ENCODE measurements at regions not wholly inside any gene's neighbourhood (a gene's known extent, or its start where the extent isn't known, plus 50 kb on each side); places are given as distances from the start of the nearest gene placed in this dataset.

DNA sequence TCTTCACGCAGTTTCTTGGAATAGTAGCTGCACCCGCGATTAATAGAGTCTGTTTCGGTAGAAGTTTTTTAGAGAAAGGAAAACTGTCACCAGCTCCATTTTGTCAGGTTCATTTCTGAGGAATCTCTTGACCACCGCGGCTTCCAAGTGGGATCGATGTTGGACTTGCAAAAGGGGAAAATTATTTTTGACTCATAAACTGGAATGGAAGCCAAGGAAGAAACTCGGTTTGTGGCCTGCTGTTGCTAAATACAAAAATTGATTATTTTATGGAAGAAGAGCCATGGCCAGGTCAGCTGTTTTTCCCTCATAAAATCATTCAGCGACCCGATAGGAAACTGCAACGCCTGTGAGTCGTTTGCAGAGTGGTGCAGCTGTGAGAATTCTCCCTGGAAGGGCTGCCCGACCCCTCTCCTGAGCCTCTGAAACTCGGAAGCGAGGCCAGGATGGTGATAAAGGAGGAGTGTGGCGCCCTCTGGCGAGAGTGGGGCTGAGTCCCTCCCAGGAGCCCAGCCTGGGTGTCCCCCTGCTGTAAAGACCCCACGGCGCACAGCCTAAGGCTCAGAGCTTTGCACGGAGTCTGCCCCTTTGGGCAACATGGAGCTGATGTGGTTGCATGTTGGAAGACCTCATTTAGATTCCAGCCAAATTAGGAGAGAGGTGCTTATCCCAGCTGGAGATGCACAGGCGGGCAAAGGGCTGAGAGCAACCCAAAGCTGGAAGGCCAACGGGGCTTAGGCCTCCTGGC lies 83.6 kb upstream of the SLC25A33 start (continued):
- TF ChIP-seq, protein P1, sequence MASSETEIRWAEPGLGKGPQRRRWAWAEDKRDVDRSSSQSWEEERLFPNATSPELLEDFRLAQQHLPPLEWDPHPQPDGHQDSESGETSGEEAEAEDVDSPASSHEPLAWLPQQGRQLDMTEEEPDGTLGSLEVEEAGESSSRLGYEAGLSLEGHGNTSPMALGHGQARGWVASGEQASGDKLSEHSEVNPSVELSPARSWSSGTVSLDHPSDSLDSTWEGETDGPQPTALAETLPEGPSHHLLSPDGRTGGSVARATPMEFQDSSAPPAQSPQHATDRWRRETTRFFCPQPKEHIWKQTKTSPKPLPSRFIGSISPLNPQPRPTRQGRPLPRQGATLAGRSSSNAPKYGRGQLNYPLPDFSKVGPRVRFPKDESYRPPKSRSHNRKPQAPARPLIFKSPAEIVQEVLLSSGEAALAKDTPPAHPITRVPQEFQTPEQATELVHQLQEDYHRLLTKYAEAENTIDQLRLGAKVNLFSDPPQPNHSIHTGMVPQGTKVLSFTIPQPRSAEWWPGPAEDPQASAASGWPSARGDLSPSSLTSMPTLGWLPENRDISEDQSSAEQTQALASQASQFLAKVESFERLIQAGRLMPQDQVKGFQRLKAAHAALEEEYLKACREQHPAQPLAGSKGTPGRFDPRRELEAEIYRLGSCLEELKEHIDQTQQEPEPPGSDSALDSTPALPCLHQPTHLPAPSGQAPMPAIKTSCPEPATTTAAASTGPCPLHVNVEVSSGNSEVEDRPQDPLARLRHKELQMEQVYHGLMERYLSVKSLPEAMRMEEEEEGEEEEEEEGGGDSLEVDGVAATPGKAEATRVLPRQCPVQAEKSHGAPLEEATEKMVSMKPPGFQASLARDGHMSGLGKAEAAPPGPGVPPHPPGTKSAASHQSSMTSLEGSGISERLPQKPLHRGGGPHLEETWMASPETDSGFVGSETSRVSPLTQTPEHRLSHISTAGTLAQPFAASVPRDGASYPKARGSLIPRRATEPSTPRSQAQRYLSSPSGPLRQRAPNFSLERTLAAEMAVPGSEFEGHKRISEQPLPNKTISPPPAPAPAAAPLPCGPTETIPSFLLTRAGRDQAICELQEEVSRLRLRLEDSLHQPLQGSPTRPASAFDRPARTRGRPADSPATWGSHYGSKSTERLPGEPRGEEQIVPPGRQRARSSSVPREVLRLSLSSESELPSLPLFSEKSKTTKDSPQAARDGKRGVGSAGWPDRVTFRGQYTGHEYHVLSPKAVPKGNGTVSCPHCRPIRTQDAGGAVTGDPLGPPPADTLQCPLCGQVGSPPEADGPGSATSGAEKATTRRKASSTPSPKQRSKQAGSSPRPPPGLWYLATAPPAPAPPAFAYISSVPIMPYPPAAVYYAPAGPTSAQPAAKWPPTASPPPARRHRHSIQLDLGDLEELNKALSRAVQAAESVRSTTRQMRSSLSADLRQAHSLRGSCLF (CRISPR knock-in tag; IDR thresholded peaks at IDR 0.05; ENCODE audit: borderline replicate concordance) = no peak
- TF ChIP-seq, protein P2, sequence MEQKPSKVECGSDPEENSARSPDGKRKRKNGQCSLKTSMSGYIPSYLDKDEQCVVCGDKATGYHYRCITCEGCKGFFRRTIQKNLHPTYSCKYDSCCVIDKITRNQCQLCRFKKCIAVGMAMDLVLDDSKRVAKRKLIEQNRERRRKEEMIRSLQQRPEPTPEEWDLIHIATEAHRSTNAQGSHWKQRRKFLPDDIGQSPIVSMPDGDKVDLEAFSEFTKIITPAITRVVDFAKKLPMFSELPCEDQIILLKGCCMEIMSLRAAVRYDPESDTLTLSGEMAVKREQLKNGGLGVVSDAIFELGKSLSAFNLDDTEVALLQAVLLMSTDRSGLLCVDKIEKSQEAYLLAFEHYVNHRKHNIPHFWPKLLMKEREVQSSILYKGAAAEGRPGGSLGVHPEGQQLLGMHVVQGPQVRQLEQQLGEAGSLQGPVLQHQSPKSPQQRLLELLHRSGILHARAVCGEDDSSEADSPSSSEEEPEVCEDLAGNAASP (CRISPR knock-in tag; IDR thresholded peaks at IDR 0.05; ENCODE audit: borderline replicate concordance) = peak; percentile 36; the same call in 1 of the 2 replicates
- TF ChIP-seq, protein P3, sequence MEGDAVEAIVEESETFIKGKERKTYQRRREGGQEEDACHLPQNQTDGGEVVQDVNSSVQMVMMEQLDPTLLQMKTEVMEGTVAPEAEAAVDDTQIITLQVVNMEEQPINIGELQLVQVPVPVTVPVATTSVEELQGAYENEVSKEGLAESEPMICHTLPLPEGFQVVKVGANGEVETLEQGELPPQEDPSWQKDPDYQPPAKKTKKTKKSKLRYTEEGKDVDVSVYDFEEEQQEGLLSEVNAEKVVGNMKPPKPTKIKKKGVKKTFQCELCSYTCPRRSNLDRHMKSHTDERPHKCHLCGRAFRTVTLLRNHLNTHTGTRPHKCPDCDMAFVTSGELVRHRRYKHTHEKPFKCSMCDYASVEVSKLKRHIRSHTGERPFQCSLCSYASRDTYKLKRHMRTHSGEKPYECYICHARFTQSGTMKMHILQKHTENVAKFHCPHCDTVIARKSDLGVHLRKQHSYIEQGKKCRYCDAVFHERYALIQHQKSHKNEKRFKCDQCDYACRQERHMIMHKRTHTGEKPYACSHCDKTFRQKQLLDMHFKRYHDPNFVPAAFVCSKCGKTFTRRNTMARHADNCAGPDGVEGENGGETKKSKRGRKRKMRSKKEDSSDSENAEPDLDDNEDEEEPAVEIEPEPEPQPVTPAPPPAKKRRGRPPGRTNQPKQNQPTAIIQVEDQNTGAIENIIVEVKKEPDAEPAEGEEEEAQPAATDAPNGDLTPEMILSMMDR (CRISPR knock-in tag; IDR thresholded peaks at IDR 0.05) = peak; percentile 94
- TF ChIP-seq, protein P4, sequence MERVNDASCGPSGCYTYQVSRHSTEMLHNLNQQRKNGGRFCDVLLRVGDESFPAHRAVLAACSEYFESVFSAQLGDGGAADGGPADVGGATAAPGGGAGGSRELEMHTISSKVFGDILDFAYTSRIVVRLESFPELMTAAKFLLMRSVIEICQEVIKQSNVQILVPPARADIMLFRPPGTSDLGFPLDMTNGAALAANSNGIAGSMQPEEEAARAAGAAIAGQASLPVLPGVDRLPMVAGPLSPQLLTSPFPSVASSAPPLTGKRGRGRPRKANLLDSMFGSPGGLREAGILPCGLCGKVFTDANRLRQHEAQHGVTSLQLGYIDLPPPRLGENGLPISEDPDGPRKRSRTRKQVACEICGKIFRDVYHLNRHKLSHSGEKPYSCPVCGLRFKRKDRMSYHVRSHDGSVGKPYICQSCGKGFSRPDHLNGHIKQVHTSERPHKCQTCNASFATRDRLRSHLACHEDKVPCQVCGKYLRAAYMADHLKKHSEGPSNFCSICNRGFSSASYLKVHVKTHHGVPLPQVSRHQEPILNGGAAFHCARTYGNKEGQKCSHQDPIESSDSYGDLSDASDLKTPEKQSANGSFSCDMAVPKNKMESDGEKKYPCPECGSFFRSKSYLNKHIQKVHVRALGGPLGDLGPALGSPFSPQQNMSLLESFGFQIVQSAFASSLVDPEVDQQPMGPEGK (CRISPR knock-in tag; IDR thresholded peaks at IDR 0.05) = peak; percentile 56; the same call in 1 of the 2 replicates
- TF ChIP-seq ZNF614 (CRISPR knock-in tag; IDR thresholded peaks at IDR 0.05; ENCODE audit: borderline replicate concordance) = 0 out of 2 replicates have a peak, but pooled peaks have one; percentile 34
- peak; percentile 4; the same call in 1 of the 2 replicates for TF ChIP-seq CEBPG (CRISPR knock-in tag; IDR thresholded peaks at IDR 0.05)
- 0 out of 2 replicates have a peak, but pooled peaks have one; percentile 24 for TF ChIP-seq ZNF891 (CRISPR knock-in tag; IDR thresholded peaks at IDR 0.05)
- TF ChIP-seq RAD21 (CRISPR knock-in tag; IDR thresholded peaks at IDR 0.05) = peak; percentile 96
- TF ChIP-seq ZNF790 (CRISPR knock-in tag; IDR thresholded peaks at IDR 0.05; ENCODE audit: borderline replicate concordance) = 0 out of 2 replicates have a peak, but pooled peaks have one; percentile 35
- TF ChIP-seq KLF16 (CRISPR knock-in tag; IDR thresholded peaks at IDR 0.05) = peak in 1 of 2 experiments; percentile 68; a peak in 1 of 4 replicates
- TF ChIP-seq MAZ (IDR thresholded peaks at IDR 0.05; ENCODE audit: borderline replicate concordance, low read depth, low read length) = no peak
- TF ChIP-seq MAZ (CRISPR knock-in tag; IDR thresholded peaks at IDR 0.05; ENCODE audit: low read depth) = peak; percentile 48; the same call in 1 of the 2 replicates
- 0 out of 2 replicates have a peak, but pooled peaks have one; percentile 22 for TF ChIP-seq SAP130 (CRISPR knock-in tag; IDR thresholded peaks at IDR 0.05; ENCODE audit: low read depth)
- TF ChIP-seq NFKB2 (CRISPR knock-in tag; IDR thresholded peaks at IDR 0.05; ENCODE audit: borderline replicate concordance) = peak; percentile 36; the same call in 1 of the 2 replicates
- peak; percentile 55; the same call in 1 of the 2 replicates for TF ChIP-seq ZNF563 (CRISPR knock-in tag; IDR thresholded peaks at IDR 0.05)
- TF ChIP-seq, protein P5, sequence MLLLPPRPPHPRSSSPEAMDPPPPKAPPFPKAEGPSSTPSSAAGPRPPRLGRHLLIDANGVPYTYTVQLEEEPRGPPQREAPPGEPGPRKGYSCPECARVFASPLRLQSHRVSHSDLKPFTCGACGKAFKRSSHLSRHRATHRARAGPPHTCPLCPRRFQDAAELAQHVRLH (CRISPR knock-in tag; IDR thresholded peaks at IDR 0.05; ENCODE audit: borderline replicate concordance, low read depth) = peak; percentile 53; the same call in 1 of the 2 replicates
- TF ChIP-seq YY1 (IDR thresholded peaks at IDR 0.05; ENCODE audit: insufficient read depth, insufficient replicate concordance, low read depth, low read length) = peak; percentile 56
